GM21717 (cell line): ENCODE measurements at regions not wholly inside any gene's neighbourhood (a gene's known extent, or its start where the extent isn't known, plus 50 kb on each side); places are given as distances from the start of the nearest gene placed in this dataset.

Experiments
- ATAC-seq: cut with Tn5 transposase; IDR thresholded peaks from one replicate; pipeline ENCODE4 v1.9.1; 2021; ENCODE audit warnings: mild to moderate bottlenecking, moderate library complexity; ENCODE audit not compliant: unreplicated experiment

DNA sequence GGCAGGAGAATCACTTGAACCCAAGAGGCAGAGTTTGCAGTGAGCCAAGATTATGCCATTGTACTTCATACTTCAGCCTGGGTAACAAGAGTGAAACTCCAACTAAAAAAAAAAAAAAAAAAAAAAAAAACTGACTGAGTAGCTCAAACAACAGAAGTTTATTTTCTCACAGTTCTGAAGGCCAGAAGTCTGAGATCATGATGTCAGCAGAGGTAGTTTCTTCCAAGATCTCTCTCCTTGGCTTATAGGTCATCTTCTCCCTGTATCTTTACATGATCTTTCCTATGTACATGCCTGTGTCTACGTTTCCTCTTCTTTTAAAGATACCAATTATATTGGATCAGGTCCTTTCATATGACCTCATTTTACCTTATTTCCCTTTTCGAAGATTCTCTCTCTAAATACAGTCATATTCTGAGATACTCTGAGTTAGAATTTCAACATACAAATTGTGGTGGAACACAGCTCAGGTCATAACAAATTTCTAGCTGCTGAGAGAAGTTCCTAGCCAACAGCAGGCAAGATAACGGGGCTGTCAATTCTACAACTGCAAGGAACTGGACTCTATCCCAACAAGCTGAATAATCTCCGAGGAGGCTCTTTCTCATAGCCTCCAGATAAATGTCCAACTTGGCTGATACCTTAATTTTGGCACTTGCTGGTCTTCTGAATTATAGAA is 187.7 kb upstream of the ADAMTS5 start:
- ATAC-seq, result no peak

DNA sequence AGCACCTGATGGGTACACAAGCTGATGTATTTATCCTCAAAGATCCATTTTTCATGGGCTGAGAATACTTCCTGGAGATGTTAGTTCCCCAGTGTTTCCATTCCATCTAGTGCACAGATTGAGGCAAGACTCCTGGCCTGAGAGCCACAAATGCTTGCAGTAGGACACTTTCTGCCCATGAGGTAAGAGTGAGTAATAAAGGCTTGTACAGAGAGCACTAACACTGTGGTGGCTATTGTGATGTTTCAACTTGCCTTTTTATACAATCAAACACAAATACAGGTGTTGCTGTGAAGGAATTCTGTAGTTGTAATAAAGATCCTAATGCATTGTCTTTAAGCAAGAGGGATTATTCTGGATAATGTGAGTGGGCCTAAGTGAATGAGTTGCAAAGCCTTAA is 186.1 kb upstream of the ADAMTS5 start:
- no peak for ATAC-seq

DNA sequence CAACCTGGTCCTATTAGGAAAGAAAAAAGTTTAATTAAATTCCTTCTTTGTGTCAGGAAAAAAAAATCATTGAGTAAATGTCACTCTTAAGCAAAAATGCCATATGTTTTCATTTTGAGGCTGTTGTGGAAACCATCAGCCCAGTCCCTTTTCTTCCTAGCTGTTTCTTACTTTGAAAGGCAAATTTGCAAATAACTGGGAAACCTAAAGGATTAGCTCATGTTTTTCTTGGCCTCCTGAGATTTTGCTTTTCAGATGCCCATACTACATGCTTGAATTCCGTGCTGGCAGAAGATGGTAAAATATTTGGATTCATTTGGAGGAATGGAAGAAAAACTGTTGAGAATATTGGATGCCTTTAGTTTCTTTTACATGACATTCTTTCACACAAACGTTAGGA is 182.1 kb upstream of the ADAMTS5 start:
- no peak for ATAC-seq

DNA sequence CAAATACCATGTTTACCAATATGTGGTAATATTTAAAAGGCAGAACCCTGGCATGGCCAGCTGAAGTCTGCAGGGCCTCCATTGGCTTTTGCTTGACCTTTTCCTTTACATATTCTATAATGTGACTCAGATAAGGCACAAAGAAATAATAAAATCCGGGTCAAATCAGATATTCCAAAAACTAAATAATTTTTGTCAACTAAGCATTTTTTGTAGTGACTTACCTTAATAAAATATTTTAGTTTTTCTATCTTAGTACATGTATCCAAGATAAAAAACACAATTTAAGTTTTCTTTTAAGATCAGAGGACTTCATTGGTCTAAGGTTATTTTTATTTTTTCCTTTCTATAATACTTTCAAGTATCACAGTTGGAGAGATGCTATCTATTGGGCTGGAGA is 179.4 kb upstream of the ADAMTS5 start:
- no peak for ATAC-seq

DNA sequence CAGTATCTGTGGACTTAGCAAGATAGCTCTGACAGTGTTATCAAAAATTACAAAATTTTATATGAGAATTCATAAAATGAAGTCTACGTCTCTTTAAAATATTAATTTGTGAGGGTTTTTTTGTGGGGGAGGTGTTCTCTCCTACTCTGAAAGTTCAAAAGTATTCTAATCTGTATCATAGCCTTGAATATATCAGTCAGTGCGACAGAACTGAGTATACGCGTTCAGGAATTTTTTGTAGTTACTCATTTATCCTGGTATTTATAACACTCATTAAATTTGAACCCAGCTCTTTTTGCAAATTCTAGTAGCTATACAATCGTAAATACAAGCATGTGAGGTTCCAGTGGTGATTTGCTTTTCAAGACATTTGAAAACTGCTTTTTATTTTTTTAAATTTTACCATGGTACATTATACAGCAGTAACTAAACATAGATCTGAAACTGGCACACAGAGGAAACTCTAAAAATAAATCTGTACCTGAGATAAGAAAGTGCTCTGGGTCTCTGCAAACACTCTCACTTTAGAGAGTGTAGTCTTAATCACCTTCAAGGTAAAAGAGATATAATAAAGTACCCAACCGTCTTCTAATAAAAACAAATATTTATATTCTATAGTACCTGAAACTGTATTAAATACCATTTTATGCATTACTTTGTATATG is 178.4 kb upstream of the ADAMTS5 start:
- no peak for ATAC-seq

DNA sequence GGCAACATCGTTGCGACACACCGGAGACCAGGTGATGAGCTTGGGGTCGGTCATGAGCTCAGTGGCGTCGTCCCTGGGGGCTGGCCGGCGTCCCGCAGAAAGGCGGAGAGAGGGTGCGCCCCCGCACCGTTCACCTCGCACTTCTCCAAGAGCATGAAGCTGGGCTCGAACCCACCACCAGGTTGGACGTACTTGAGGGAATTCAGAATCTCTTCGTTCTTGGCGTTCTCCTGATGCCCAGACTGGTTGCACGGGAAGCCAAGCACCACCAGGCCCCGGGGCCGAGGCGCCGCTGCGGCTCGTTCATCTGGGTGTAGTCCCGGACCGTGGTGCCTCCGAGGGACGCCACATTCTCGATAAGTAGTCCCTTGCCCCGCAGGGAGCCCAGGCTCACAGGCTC is 176.6 kb upstream of the ADAMTS5 start:
- ATAC-seq, result no peak

DNA sequence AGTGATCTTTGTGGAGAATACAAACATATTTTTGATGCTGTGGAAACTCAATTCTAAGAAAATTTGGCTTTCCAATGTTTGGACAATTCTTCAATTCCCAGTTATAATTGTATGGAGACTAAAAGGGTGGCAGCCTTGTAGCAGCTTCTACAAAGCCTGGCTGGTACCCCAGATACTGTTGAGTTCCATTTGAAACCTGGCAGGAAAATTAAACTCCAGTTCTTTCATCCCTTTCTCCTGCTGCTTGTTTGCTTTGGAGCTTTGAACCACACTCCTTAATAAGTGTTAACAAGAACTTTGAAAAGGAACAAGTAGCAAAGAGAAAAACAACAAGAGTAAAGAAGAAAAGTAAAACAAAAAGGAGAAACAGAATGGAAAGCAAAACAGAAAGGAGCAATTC is 172.6 kb upstream of the ADAMTS5 start:
- ATAC-seq, result no peak

DNA sequence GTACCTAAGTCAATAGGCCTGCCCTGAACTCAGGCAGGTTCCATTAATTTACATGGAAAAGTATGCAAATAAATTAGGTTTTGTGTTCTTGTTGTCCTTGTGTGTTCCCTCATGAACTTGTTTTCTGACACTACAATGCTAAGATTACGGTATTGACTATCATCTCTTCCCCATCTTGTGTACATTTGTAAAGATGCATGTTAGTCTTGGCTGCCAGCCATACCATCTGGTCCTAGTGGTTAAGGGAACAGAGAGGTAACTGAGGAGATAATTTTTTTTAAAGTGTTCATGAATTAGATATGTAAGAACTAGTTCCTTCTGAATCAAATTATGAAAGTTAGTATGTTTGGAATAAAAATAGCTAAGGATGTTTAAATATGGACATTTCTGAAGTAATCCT is 167.6 kb upstream of the ADAMTS5 start:
- ATAC-seq, result no peak

- no peak for ATAC-seq
These were observed 165.4 kb upstream of the ADAMTS5 start for GRCh38 chr21:27132266-27132665.

GRCh38 chr21:27130154-27130553 is 163.3 kb upstream of the ADAMTS5 start:
- no peak for ATAC-seq

GRCh38 chr21:27129694-27130093 is 162.8 kb upstream of the ADAMTS5 start:
- ATAC-seq, result no peak

DNA sequence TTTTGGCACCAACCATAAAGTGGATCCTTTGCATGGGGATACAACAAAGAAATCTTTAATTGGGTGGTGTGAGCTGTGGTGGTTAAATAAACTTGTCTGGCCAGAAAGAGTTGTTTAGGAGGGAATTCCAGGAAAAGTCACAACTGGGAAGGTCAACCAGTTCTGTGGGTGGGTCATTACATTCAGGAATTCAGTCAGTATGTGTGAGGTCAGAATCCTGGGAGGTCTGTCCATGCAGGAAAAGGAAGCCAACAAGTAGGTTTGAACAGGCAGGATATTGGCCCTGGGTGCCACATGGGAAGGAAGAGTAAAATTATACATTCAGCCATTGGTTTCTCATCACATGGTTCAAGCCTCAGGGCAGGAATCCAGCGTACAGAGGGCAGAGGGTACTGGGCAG is 162.3 kb upstream of the ADAMTS5 start:
- ATAC-seq, result no peak

GRCh38 chr21:27126140-27126539 is 159.3 kb upstream of the ADAMTS5 start:
- ATAC-seq, result no peak

DNA sequence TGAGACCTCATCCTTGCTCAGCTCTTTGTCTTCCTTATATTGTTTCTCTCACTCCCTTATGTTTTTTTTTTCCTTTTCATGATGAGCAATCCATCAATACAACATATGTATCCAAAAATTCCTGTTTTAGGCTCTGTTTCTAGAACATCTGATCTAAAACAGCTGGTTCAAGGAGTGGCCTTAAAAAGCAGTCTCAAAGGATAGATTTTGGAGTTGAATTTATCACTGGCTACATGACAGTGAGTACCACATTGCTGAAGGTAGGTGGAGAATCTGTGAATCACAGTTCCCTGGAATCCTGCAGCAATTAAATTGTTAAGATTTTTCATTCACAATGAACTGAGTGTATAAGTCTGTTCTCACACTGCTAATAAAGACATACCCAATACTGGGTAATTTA is 155.8 kb upstream of the ADAMTS5 start:
- ATAC-seq, result no peak

DNA sequence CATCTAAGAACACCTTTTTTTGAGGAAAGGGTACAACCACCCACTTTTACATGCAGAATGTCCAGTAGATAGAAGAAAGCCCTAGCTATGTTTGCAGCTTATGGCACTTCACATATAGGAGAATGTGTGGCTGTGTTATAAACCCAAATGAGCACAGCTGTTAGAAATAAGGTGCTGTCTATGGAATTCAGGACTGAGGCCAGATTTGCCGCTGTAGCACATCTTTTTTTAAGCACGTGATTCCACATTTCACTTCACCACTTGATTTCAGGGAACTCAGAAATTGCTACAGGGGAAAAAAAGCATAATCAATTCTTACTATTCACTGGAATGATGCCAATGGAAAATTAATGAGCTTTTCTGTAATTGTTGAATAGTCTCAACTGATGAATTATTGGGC is 147.2 kb upstream of the ADAMTS5 start:
- no peak for ATAC-seq

- no peak for ATAC-seq
These were observed 145.3 kb upstream of the ADAMTS5 start for GRCh38 chr21:27112186-27112585.

DNA sequence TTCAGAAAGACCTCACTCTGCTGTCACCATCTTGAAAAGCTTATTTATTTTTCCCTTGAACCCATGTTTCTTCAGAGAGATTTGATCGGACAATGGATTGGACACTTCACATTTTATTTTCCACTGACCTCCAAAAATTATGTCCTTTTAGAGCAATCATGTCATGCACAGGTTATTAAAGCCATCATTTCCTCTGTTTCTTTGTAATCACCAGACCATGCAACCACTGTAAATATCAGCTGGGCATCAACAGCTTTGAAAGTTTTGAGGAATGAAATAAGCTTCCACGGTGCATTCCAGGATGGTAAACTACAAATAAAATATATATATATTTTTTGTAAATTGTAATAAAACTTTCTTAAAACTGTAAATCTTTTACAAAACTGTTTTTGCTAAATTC is 144.1 kb upstream of the ADAMTS5 start:
- no peak for ATAC-seq

GRCh38 chr21:27108701-27109100 is 141.8 kb upstream of the ADAMTS5 start:
- ATAC-seq, result no peak

GRCh38 chr21:27108228-27108627 is 141.3 kb upstream of the ADAMTS5 start:
- ATAC-seq, result no peak

- ATAC-seq, result no peak
These were observed 138.1 kb upstream of the ADAMTS5 start for GRCh38 chr21:27104846-27105431.

DNA sequence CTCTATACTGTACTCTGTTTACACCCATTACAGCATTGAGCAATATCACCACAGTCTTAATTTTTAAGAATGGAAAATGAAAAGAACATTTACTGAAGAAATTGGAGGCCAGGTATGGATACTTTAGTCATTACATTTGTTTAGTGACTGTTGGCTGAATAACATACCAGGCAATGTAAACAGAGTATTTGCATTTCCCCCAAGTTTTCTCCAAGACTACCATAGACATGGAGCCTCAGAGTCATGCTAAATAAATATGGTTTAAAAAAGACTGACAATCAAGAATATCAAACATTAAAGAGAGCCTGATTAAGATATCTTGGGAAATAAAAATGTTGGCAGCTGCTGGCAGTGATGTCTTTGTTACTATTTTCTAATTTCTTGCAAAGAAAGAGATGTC is 136.9 kb upstream of the ADAMTS5 start:
- no peak for ATAC-seq

GRCh38 chr21:27101523-27101922 is 134.6 kb upstream of the ADAMTS5 start:
- no peak for ATAC-seq
